HG03280 (cell line): ENCODE measurements at regions not wholly inside any gene's neighbourhood (a gene's known extent, or its start where the extent isn't known, plus 50 kb on each side); places are given as distances from the start of the nearest gene placed in this dataset.

Source experiments
- ATAC-seq: cut with Tn5 transposase; IDR thresholded peaks from one replicate; pipeline ENCODE4 v1.9.1; 2021; ENCODE audit warnings: mild to moderate bottlenecking, moderate library complexity; ENCODE audit not compliant: unreplicated experiment

- ATAC-seq: no peak
Observed at GRCh38 chrX:68897118-68897945, 68.5 kb downstream of the EFNB1 start.

GRCh38 chrX:68896581-68896980 is 67.8 kb downstream of the EFNB1 start:
- no peak for ATAC-seq

GRCh38 chrX:68895778-68896177 is 67.0 kb downstream of the EFNB1 start:
- ATAC-seq: no peak

GRCh38 chrX:68895341-68895755 is 66.5 kb downstream of the EFNB1 start:
- ATAC-seq: no peak

- no peak for ATAC-seq
Observed at GRCh38 chrX:68894513-68895340, 65.9 kb downstream of the EFNB1 start.

- ATAC-seq: no peak
Observed at GRCh38 chrX:68894142-68894512, 65.3 kb downstream of the EFNB1 start.

GRCh38 chrX:68892651-68893050 is 63.8 kb downstream of the EFNB1 start:
- ATAC-seq: no peak

GRCh38 chrX:68892134-68892533 is 63.3 kb downstream of the EFNB1 start:
- no peak for ATAC-seq
